Duodenal mucosa (tissue), 2 donors: ENCODE measurements at regions not wholly inside any gene's neighbourhood (a gene's known extent, or its start where the extent isn't known, plus 50 kb on each side); places are given as distances from the start of the nearest gene placed in this dataset.

Experiments used
- H3K27ac ChIP-seq: one replicate; pipeline ENCODE4 v1.7.0; 2013; ENCODE audit warnings: low read depth, low read length
- H3K27me3 ChIP-seq, 2 donors: one replicate each; pipeline ENCODE4 v1.7.0; 2013; ENCODE audit warnings: low read length in 2 of 2, control low read depth in 1 of 2; ENCODE audit not compliant: insufficient read depth in 2 of 2, control insufficient read depth in 1 of 2
- H3K36me3 ChIP-seq, 2 donors: one replicate each; pipeline ENCODE4 v1.7.0; 2013; ENCODE audit warnings: low read length in 2 of 2, control low read depth in 1 of 2; ENCODE audit not compliant: insufficient read depth in 2 of 2, control insufficient read depth in 1 of 2
- H3K4me1 ChIP-seq, 2 donors: one replicate each; pipeline ENCODE4 v1.7.0; 2013; ENCODE audit warnings: low read length in 2 of 2, control low read depth in 1 of 2; ENCODE audit not compliant: insufficient read depth in 2 of 2, control insufficient read depth in 1 of 2
- H3K4me3 ChIP-seq, 2 donors: one replicate each; pipeline ENCODE4 v1.7.0; 2013; ENCODE audit warnings: low read length in 2 of 2, low read depth in 1 of 2
- H3K9ac ChIP-seq, 2 donors: one replicate each; pipeline ENCODE4 v1.7.0; 2013; ENCODE audit warnings: low read length in 2 of 2, low read depth in 1 of 2
- H3K9me3 ChIP-seq, 2 donors: one replicate each; pipeline ENCODE4 v1.7.0; 2013; ENCODE audit warnings: low read length in 2 of 2, control low read depth in 1 of 2; ENCODE audit not compliant: control insufficient read depth in 1 of 2

DNA sequence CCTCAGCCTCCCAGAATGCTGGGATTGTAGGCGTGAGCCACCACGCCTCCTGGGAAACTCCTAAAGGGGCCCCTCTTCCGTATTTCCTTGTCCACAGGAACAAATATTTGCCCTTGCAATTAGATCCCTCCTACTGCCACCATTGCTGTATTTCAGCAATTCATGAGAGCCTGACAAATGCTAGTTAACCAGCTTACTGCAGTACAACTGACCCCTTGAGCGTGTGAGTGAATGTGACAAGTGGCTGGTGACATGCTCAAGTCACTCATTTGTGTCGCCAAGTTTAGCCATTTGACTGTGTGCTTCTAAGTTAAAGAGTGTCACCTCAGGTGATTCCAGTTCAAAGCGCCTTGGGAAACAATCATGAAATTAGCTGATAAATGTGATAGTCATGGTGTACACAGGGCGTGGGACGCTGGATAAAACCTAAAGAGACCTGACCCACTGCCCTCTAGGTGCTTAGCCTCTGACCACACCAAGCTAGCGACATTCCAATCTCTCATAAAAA is 56.1 kb upstream of the MAP1LC3B2 start:
- H3K27me3 ChIP-seq, result peaks cover 0 to 5% of the 10 kb centered on the region in 2 donors
- H3K9me3 ChIP-seq, result no peaks in the 10 kb centered on the region
- peaks cover 3 to 4% of the 10 kb centered on the region in 2 donors for H3K4me1 ChIP-seq
- H3K9ac ChIP-seq, result no peak overlapping the region
- no peak overlapping the region for H3K27ac ChIP-seq
- no peaks in the 10 kb centered on the region for H3K36me3 ChIP-seq
- no peak overlapping the region for H3K4me3 ChIP-seq

DNA sequence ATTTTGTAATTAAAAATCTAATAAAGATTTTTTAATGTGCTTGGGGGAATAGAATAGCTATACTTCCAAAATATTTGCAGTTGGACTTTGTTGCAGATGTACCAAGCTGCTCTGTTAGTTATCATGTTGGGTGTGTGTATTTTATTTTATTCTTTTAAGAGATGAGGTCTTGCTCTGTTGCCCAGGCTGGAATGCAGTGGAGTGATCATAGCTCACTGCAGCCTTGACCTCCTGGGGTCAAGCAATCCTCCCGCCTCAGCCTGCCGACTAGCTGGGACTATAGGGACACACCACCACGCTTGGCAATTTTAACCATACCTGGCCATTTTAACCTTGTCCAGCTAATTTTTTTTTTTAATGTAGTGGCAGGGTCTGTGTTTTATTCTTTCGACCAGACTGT is 54.7 kb upstream of the MAP1LC3B2 start:
- Histone ChIP-seq H3K4me1 (peaks cover 4 to 6% of the 10 kb centered on the region in 2 donors), H3K36me3 (no peaks in the 10 kb centered on the region), H3K9ac (no peak overlapping the region), H3K4me3 (no peak overlapping the region), H3K27ac (no peak overlapping the region), H3K9me3 (no peaks in the 10 kb centered on the region), H3K27me3 (peaks cover 0 to 5% of the 10 kb centered on the region in 2 donors)

DNA sequence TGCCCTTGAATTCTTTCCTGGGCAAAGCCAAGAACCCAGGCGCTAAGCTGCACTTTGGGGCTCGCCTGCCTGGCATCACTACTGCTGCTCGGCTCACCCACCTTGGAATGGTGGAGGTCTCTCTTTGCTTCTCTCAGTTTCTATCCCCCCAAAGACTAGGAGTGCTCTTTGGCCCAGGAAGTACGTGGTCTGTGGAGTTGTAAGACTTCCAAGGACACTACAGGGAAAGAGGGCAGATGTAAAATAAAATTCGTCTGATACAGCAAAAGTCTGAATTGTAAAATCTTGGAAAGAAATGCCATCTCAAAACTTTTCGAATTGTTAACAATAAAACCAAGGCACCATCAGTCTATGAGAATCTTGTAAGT is 52.5 kb upstream of the MAP1LC3B2 start:
- H3K9ac ChIP-seq, result no peak overlapping the region
- H3K27ac ChIP-seq, result no peak overlapping the region
- no peaks in the 10 kb centered on the region for H3K9me3 ChIP-seq
- no peaks in the 10 kb centered on the region for H3K36me3 ChIP-seq
- peaks cover 4 to 6% of the 10 kb centered on the region in 2 donors for H3K4me1 ChIP-seq
- H3K4me3 ChIP-seq, result no peak overlapping the region
- peaks cover 0 to 5% of the 10 kb centered on the region in 2 donors for H3K27me3 ChIP-seq

DNA sequence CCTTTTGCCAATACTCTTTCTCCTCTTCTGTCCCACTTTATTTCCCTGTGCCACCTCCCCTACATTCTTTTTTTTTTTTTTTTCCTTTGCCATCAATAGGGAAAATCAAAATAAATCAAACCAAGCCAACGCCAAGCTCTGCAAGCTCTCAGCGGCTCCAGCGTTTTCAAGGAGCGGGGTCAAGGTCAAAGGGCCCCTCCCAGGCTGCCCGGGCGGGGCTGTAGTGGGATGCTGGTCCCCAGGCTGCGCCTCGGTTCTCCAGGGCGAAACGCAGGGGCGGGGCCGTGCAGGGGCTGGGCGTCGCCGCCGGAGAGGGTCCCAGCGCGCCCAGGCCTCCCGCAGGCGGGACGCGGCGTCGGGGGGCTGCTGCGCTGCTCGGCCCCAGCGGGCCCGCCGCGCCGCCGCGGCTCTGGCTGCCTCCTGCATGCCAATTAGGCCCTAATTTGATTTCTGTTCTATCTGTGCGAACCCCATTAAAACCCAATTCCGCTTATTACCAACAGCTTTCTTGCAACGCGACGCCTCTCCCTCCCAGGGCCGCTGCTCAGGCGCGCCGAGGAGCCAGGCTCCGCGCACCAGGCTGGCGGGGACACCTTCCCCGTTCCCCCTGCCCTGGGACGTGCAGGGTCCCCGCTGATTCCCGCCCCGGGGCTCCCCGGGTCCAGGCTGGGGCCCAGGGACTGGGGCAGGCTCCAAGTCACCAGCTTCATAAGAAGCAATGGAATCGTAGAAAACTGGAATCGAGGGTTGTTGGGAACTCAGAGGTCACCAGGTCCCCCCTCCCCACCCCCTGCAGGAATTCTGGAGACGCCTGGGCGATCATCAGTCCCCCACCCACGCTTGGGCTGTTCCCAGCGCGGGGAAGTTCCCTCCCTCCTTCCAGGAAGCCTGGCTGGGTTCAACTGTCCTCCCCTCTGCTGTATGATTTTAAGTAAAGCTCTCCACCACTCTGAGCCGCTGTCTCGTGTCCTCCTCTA is 50.7 kb upstream of the MAP1LC3B2 start:
- Histone ChIP-seq H3K27ac (no peak overlapping the region), H3K4me1 (peaks cover 4 to 6% of the 10 kb centered on the region in 2 donors), H3K36me3 (no peaks in the 10 kb centered on the region), H3K27me3 (peaks cover 0 to 5% of the 10 kb centered on the region in 2 donors), H3K9ac (no peak overlapping the region), H3K4me3 (peak overlapping the region; percentile 43 to 58), H3K9me3 (no peaks in the 10 kb centered on the region)
